Esophagus squamous epithelium (tissue), 5 donors: ENCODE measurements at regions not wholly inside any gene's neighbourhood (a gene's known extent, or its start where the extent isn't known, plus 50 kb on each side); places are given as distances from the start of the nearest gene placed in this dataset.
"Not testable (repeated sequence)": the region's sequence is repeated elsewhere in the genome, so short reads cannot be mapped to it uniquely, and the experiment has no call there.

Source experiments
- DNase-seq: peaks from one replicate; lab custom pipeline; 2025; lab: John Stamatoyannopoulos, UW
- H3K27ac ChIP-seq, 4 donors: fragments of 200-600 bp; sonication (generic); one replicate each; pipeline ENCODE4 v1.5.1; 2016 to 2019; ENCODE audit warnings: mild to moderate bottlenecking in 1 of 4
- H3K27me3 ChIP-seq, 4 donors: fragments of 200-600 bp; sonication (generic); 1 replicate in 3 of 4; 2 replicates in 1 of 4; pipeline versions ENCODE4 v1.5.1 to v1.6.0; 2017 to 2021; ENCODE audit warnings: antibody characterized with exemption in 1 of 4
- H3K36me3 ChIP-seq, 3 donors: fragments of 200-600 bp; sonication (generic); one replicate each; pipeline ENCODE4 v1.5.1; 2016 to 2019
- H3K4me1 ChIP-seq, 3 donors: fragments of 200-600 bp; sonication (generic); one replicate each; pipeline ENCODE4 v1.5.1; 2017 to 2019
- H3K4me3 ChIP-seq, 4 donors: fragments of 200-600 bp; sonication (generic); 1 replicate in 3 of 4; 2 replicates in 1 of 4; pipeline ENCODE4 v1.5.1; 2016 to 2019; ENCODE audit warnings: mild to moderate bottlenecking in 2 of 4, moderate library complexity in 1 of 4
- H3K9me3 ChIP-seq, 3 donors: fragments of 200-600 bp; sonication (generic); one replicate each; pipeline ENCODE4 v1.5.1; 2016 to 2019
- POLR2A ChIP-seq, 4 donors: fragments of 450-650 bp; IDR thresholded peaks; one replicate each; pipeline ENCODE4 v1.6.1; 2017; ENCODE audit warnings: antibody characterized with exemption in 4 of 4, mild to moderate bottlenecking in 4 of 4, moderate library complexity in 3 of 4
- WGBS, 2 donors: methylation state at CpG; one replicate each; pipeline ENCODE4 v1.1.5; 2018; 5-methylcytosine and 5-hydroxymethylcytosine counted together
- intact Hi-C: fragments of 100-400 bp; cut with DNase I; formaldehyde crosslinking; loops from one replicate; pipeline ENCODE4 v1.15.0; 2022
- TF ChIP-seq, protein P1 (sequence below), 6 experiments: fragments of 450-650 bp in 4 of 6; fragments of 200-600 bp in 2 of 6; sonication (generic) in 2 of 6; IDR thresholded peaks; one replicate each; pipeline ENCODE4 v1.5.1; 2016 to 2019; ENCODE audit warnings: antibody characterized with exemption in 6 of 6, mild to moderate bottlenecking in 4 of 6, moderate library complexity in 4 of 6
- donor health status: DM: yes; HTN: yes; CAD: no.

DNA sequence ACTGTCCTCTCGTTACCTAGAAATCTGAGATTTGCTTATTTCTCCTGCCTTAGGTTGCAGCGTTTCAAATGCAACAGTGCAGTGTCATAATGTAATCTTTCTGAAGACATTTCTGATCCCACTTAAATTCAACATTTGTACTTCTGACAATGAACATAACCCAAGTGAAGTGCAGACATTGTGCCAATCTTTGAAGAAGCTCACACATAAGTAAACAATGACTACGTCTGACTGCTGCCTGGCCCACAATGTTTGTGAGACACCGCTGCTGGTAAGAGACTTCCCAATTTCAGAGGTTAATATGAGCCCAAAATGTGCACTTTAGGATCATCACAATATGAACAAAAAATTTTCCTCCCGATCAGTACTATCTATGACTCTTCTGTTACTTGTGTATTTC is 84.6 kb upstream of the BCL2L14 start:
- Histone ChIP-seq H3K9me3 (no peaks in the 10 kb centered on the region), H3K27me3 (no peaks in the 10 kb centered on the region), H3K4me3 (no peak overlapping the region), H3K27ac (no peak overlapping the region), H3K4me1 (no peaks in the 10 kb centered on the region), H3K36me3 (no peaks in the 10 kb centered on the region)
- no peak for DNase-seq
- 47 to 60% methylated on average over 5 of the region's 5 CpGs for WGBS, 2 donors
- intact Hi-C loops, result no loop called here
- no peak for TF ChIP-seq POLR2A (IDR thresholded peaks at IDR 0.05)
- TF ChIP-seq, protein P1, sequence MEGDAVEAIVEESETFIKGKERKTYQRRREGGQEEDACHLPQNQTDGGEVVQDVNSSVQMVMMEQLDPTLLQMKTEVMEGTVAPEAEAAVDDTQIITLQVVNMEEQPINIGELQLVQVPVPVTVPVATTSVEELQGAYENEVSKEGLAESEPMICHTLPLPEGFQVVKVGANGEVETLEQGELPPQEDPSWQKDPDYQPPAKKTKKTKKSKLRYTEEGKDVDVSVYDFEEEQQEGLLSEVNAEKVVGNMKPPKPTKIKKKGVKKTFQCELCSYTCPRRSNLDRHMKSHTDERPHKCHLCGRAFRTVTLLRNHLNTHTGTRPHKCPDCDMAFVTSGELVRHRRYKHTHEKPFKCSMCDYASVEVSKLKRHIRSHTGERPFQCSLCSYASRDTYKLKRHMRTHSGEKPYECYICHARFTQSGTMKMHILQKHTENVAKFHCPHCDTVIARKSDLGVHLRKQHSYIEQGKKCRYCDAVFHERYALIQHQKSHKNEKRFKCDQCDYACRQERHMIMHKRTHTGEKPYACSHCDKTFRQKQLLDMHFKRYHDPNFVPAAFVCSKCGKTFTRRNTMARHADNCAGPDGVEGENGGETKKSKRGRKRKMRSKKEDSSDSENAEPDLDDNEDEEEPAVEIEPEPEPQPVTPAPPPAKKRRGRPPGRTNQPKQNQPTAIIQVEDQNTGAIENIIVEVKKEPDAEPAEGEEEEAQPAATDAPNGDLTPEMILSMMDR (IDR thresholded peaks at IDR 0.05), result no peak

DNA sequence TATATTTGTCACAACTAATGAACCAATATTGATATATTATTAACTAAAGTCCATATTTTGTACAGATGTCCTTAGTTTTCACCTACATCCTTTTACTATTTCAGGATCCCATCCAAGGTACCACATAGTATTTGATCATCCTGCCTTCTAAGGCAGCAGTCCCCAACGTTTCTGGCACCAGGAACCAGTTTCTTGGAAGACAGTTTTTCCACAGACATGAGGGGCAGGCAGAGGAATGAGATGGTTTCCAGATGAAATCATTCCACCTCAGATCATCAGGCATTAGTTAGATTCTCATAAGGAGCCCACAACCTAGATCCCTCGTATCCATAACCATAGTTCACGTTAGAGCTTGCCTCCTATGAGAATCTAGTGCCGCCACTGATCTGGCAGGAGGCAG is 82.8 kb upstream of the BCL2L14 start:
- Histone ChIP-seq H3K36me3 (no peaks in the 10 kb centered on the region), H3K9me3 (peaks cover 0 to 4% (median 0%) of the 10 kb centered on the region in 3 donors), H3K4me3 (no peak overlapping the region), H3K4me1 (no peaks in the 10 kb centered on the region), H3K27ac (no peak overlapping the region), H3K27me3 (no peaks in the 10 kb centered on the region)
- DNase-seq, result no peak
- TF ChIP-seq, protein P1 (IDR thresholded peaks at IDR 0.05), result no peak
- TF ChIP-seq POLR2A (IDR thresholded peaks at IDR 0.05), result no peak
- intact Hi-C loops, result no loop called here
- 33 to 84% methylated on average over 1 to 4 of the region's 4 CpGs for WGBS, 2 donors

DNA sequence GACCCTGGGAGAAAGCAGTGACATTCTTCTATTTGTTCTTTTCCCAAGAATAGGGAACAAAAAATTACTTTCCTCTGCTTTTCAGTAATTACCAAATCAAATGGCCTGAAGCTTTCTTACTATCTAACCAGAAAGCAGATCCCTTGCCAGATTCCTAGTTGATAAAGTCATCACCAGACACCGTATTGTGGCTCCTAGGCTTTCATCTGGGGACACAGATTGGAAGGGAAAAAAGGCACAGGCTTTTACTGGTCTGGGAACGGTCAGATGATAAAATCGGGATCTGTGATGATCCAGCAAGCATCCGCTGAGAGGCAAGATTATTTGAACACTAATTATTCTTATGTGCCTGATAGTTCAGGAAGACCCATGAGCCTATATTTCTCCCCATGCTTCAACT is 79.1 kb upstream of the BCL2L14 start:
- intact Hi-C loops, result no loop called here
- Histone ChIP-seq H3K27ac (no peak overlapping the region), H3K27me3 (no peaks in the 10 kb centered on the region), H3K4me3 (no peak overlapping the region), H3K9me3 (peaks cover 0 to 6% (median 0%) of the 10 kb centered on the region in 3 donors), H3K36me3 (no peaks in the 10 kb centered on the region), H3K4me1 (no peaks in the 10 kb centered on the region)
- DNase-seq, result no peak
- TF ChIP-seq, protein P1 (IDR thresholded peaks at IDR 0.05), result no peak
- no peak for TF ChIP-seq POLR2A (IDR thresholded peaks at IDR 0.05)
- 78 to 80% methylated on average over 4 of the region's 4 CpGs for WGBS, 2 donors

- H3K27ac ChIP-seq, result no peak overlapping the region
- no peaks in the 10 kb centered on the region for H3K27me3 ChIP-seq
- no peak for DNase-seq
- no peak for TF ChIP-seq POLR2A (IDR thresholded peaks at IDR 0.05)
- TF ChIP-seq, protein P1 (IDR thresholded peaks at IDR 0.05), result no peak
- intact Hi-C loops, result no loop called here
- no peak overlapping the region for H3K4me3 ChIP-seq
- WGBS, 2 donors, result 83 to 95% methylated on average over 2 of the region's 3 CpGs
- H3K4me1 ChIP-seq, result no peaks in the 10 kb centered on the region
- H3K9me3 ChIP-seq, result peaks cover 0 to 6% (median 0%) of the 10 kb centered on the region in 3 donors
- H3K36me3 ChIP-seq, result no peaks in the 10 kb centered on the region
Measured at GRCh38 chr12:11992515-11992914, 78.2 kb upstream of the BCL2L14 start.

GRCh38 chr12:11998307-11998943 is 72.3 kb upstream of the BCL2L14 start:
- intact Hi-C loops, H3K9me3 ChIP-seq, H3K36me3 ChIP-seq, H3K27me3 ChIP-seq, H3K27ac ChIP-seq, H3K4me3 ChIP-seq, H3K4me1 ChIP-seq, DNase-seq: not testable (repeated sequence)
- 63 to 73% methylated on average over 6 to 7 of the region's 7 CpGs for WGBS, 2 donors

- no peaks in the 10 kb centered on the region for H3K4me1 ChIP-seq
Measured at GRCh38 chr12:11998944-11999315, 71.8 kb upstream of the BCL2L14 start.

More at GRCh38 chr12:11998944-11999315, 71.8 kb upstream of the BCL2L14 start:
- DNase-seq, result no peak
- no peaks in the 10 kb centered on the region for H3K9me3 ChIP-seq
- H3K4me3 ChIP-seq, result no peak overlapping the region
- H3K27me3 ChIP-seq, result no peaks in the 10 kb centered on the region
- 94 to 100% methylated on average over 1 of the region's 1 CpG for WGBS, 2 donors
- H3K27ac ChIP-seq, result no peak overlapping the region
- TF ChIP-seq, protein P1 (IDR thresholded peaks at IDR 0.05), result no peak
- no peak for TF ChIP-seq POLR2A (IDR thresholded peaks at IDR 0.05)
- H3K36me3 ChIP-seq, result no peaks in the 10 kb centered on the region
- intact Hi-C loops, result no loop called here
